ENCODE measurements at regions not wholly inside any gene's neighbourhood (a gene's known extent, or its start where the extent isn't known, plus 50 kb on each side); places are given as distances from the start of the nearest gene placed in this dataset.

DNA sequence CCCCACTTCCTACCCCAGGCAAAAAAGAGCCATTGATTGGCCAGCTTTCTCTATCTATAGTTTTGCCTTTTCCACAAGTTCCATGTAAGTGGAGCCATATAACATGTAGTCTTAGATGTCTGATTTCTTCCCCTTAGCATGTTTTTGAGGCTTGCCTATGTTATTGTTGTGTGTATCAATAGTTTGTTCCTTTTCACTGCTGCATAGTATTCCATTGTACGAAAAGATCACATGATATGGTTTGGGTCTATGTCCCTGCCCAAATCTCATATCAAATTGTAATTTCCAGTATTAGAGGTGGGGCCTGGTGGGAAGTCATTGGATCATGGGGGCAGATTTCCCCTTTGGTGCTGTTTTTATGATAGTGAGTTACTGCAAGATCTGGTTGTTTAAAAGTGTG, 93.6 kb upstream of the RFLNA start:
- DNase-seq (ENCODE audit: low read depth) = no peak
- no peak overlapping the region for H3K4me3 ChIP-seq (ENCODE audit: control insufficient read depth, low read depth, low read length)
- TF ChIP-seq, protein P1, sequence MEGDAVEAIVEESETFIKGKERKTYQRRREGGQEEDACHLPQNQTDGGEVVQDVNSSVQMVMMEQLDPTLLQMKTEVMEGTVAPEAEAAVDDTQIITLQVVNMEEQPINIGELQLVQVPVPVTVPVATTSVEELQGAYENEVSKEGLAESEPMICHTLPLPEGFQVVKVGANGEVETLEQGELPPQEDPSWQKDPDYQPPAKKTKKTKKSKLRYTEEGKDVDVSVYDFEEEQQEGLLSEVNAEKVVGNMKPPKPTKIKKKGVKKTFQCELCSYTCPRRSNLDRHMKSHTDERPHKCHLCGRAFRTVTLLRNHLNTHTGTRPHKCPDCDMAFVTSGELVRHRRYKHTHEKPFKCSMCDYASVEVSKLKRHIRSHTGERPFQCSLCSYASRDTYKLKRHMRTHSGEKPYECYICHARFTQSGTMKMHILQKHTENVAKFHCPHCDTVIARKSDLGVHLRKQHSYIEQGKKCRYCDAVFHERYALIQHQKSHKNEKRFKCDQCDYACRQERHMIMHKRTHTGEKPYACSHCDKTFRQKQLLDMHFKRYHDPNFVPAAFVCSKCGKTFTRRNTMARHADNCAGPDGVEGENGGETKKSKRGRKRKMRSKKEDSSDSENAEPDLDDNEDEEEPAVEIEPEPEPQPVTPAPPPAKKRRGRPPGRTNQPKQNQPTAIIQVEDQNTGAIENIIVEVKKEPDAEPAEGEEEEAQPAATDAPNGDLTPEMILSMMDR (IDR thresholded peaks at IDR 0.05; ENCODE audit: control insufficient read depth, insufficient read depth, low read depth, low read length, missing control alignments) = no peak

DNA sequence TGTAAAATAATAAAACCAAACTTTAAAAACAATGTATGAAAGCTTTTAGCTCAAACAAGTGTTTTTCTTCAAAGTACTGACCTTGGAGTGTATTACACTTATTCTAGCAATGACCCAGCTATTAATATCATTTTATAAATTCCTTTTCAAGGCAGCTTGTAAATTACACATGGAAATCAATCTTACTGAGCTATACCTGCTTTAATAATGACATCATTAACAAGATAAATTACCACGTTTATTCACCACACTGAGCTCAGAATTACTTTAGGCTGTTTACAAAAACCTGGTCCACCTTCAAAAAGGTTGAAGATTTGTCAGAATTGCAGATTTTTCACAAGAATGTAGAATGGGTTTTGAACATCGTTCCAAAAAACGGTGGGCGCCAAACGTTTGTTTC, 91.7 kb upstream of the RFLNA start:
- TF ChIP-seq, protein P1 (IDR thresholded peaks at IDR 0.05; ENCODE audit: control insufficient read depth, insufficient read depth, low read depth, low read length, missing control alignments) = no peak
- no peak for DNase-seq (ENCODE audit: low read depth)
- no peak overlapping the region for H3K4me3 ChIP-seq (ENCODE audit: control insufficient read depth, low read depth, low read length)

DNA sequence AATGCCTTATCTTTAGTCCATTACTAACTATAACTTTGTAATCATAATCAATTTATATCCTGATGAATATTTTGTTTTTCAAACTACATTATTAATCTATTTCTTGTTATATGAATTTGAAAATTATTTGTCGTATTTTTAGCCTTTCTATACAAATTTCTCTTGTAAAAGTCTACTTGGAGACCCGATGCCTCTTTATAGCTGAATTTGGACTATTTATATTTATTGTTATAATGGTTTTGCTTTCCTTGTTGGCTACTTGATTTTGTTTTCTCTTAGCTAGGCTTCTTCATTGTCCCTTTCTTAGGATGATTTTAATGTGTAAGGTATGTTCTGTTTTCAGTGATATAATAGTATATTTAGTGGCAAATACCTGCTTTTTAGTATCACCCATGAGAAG, 89.5 kb upstream of the RFLNA start:
- TF ChIP-seq, protein P1 (IDR thresholded peaks at IDR 0.05; ENCODE audit: control insufficient read depth, insufficient read depth, low read depth, low read length, missing control alignments) = no peak
- no peak for DNase-seq (ENCODE audit: low read depth)
- H3K4me3 ChIP-seq (ENCODE audit: control insufficient read depth, low read depth, low read length) = no peak overlapping the region

DNA sequence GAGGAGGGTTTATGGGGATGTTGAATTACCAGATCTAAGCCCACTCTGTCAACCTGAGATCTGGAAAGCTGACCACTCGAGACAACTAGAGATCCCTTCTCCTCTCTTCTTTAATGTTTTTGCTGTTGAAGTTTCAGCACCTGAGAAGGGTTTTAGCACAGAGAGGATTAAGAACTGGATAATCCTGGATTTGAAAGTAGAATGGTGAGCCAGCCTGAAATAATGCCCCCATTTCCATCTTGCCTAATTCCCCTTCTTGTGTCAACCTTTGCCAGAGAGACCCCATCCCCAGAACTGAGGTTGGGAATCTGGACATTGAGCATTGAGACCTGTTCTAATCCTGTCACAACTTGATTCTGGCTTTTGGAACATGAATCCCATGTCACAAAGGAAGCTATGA, 87.8 kb upstream of the RFLNA start:
- no peak for DNase-seq (ENCODE audit: low read depth)
- TF ChIP-seq, protein P1 (IDR thresholded peaks at IDR 0.05; ENCODE audit: control insufficient read depth, insufficient read depth, low read depth, low read length, missing control alignments) = no peak
- no peak overlapping the region for H3K4me3 ChIP-seq (ENCODE audit: control insufficient read depth, low read depth, low read length)

DNA sequence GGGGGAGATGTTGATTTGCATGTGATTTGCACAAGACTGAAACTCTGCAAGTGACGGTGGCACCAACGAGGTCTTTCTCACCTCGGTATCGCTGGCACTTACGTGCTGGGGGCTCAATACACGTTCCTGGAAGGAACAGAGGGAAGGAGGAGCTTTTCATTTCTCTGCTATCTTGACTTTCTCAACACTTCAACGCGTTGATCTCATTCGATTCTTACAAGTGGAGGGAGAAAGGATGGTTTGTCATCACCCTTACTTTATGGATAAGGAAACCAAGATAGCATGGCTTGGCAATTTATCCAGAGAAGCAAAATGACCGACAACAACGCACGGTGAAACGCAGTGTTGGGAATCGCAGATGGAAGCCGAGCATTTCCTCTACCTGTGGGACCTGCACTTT, 87.3 kb upstream of the RFLNA start:
- H3K4me3 ChIP-seq (ENCODE audit: control insufficient read depth, low read depth, low read length) = no peak overlapping the region
- TF ChIP-seq, protein P1 (IDR thresholded peaks at IDR 0.05; ENCODE audit: control insufficient read depth, insufficient read depth, low read depth, low read length, missing control alignments) = no peak
- no peak for DNase-seq (ENCODE audit: low read depth)

DNA sequence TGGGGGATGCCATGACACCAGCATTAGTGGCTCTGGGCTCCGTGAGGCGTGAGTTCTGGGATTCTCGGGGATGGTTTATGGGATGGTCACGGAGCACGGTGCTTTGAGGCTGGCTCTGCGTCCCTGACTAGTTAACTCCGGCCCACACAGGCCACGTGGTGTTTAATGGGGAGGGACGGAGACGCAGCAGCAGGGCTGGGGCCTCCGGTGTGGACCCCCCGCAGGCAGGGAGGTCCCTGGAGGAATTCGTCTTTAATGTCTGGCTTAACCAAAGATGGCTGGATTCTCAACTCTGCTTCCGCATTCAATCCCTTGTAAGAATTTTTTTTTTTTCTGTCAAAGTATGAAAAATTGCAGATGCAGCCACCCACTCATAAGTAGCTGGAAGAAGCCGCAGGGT, 86.4 kb upstream of the RFLNA start:
- TF ChIP-seq, protein P1 (IDR thresholded peaks at IDR 0.05; ENCODE audit: control insufficient read depth, insufficient read depth, low read depth, low read length, missing control alignments) = no peak
- no peak overlapping the region for H3K4me3 ChIP-seq (ENCODE audit: control insufficient read depth, low read depth, low read length)
- DNase-seq (ENCODE audit: low read depth) = no peak

DNA sequence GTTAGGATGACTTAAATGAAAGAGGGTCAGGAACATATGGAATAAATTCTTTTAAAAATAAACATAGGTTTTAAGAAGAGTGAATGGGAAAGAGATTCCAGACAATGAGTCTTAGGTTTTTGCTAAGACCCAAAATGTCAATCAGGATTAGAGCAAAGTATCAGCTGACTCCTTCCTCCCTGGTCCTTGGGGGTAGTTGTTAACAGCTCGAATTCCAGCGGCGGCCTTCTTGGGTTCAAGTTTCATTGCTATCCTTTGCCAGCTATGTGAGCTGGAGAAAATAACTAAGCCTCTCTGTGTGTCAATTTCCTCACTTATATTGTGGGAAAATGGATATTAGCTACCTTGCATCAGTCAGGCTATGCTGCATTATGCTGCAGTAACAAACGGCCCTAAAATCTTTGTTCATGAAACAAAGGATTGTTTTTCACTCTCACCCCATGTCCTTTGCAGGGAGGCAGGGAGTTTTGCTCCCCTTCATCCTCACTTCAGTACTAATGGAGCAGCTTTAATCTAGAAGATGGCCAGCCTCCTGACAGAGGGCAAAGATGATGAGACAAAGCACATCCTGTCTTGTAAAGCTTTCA, 83.8 kb upstream of the RFLNA start:
- DNase-seq (ENCODE audit: low read depth) = no peak
- TF ChIP-seq, protein P1 (IDR thresholded peaks at IDR 0.05; ENCODE audit: control insufficient read depth, insufficient read depth, low read depth, low read length, missing control alignments) = no peak
- H3K4me3 ChIP-seq (ENCODE audit: control insufficient read depth, low read depth, low read length) = no peak overlapping the region

Measured in AG09309 (cell line).